ENCODE measurements at regions not wholly inside any gene's neighbourhood (a gene's known extent, or its start where the extent isn't known, plus 50 kb on each side); places are given as distances from the start of the nearest gene placed in this dataset.
"Not testable (repeated sequence)": the region's sequence is repeated elsewhere in the genome, so short reads cannot be mapped to it uniquely, and the experiment has no call there.

- peaks cover 8% of the 10 kb centered on the region for H3K4me1 ChIP-seq
- H3K36me3 ChIP-seq: no peaks in the 10 kb centered on the region
Observed at GRCh38 chr14:21913759-21914158, 240.1 kb upstream of the OR4E1 start.

GRCh38 chr14:21912367-21912766, 238.7 kb upstream of the OR4E1 start:
- no peaks in the 10 kb centered on the region for H3K27me3 ChIP-seq (ENCODE audit: low read depth)
- TF ChIP-seq CTCF (IDR thresholded peaks at IDR 0.05): no peak
- ATAC-seq (no peak), DNase-seq (no peak)
- no peaks in the 10 kb centered on the region for H3K9me3 ChIP-seq
- no peak overlapping the region for H3K27ac ChIP-seq
- peaks cover 8% of the 10 kb centered on the region for H3K4me1 ChIP-seq
- H3K36me3 ChIP-seq: no peaks in the 10 kb centered on the region
- H3K4me3 ChIP-seq: no peak overlapping the region
- intact Hi-C loops (cut with DNase I): no loop called here

More at GRCh38 chr14:21913759-21914158, 240.1 kb upstream of the OR4E1 start:
- Histone ChIP-seq H3K27ac (no peak overlapping the region), H3K4me3 (no peak overlapping the region), H3K27me3 (ENCODE audit: low read depth) (no peaks in the 10 kb centered on the region), H3K9me3 (no peaks in the 10 kb centered on the region)
- peak; percentile 47 for DNase-seq
- peak; percentile 59 to 72 for ATAC-seq
- intact Hi-C loops (cut with DNase I): no loop called here
- peak; percentile 46 for TF ChIP-seq CTCF (IDR thresholded peaks at IDR 0.05)

GRCh38 chr14:21911877-21912276, 238.3 kb upstream of the OR4E1 start:
- H3K4me3 ChIP-seq: no peak overlapping the region
- peaks cover 8% of the 10 kb centered on the region for H3K4me1 ChIP-seq
- DNase-seq (no peak), ATAC-seq (no peak)
- H3K27ac ChIP-seq: no peak overlapping the region
- no peak for TF ChIP-seq CTCF (IDR thresholded peaks at IDR 0.05)
- H3K9me3 ChIP-seq: no peaks in the 10 kb centered on the region
- H3K27me3 ChIP-seq (ENCODE audit: low read depth): no peaks in the 10 kb centered on the region
- H3K36me3 ChIP-seq: no peaks in the 10 kb centered on the region
- intact Hi-C loops (cut with DNase I): no loop called here

- Histone ChIP-seq H3K9me3 (no peaks in the 10 kb centered on the region), H3K4me1 (peaks cover 2% of the 10 kb centered on the region)
- no peak for ATAC-seq
Observed at GRCh38 chr14:21910260-21910659, 236.6 kb upstream of the OR4E1 start.

GRCh38 chr14:21902561-21903181, 229.1 kb upstream of the OR4E1 start:
- intact Hi-C loops (cut with DNase I): no loop called here
- Histone ChIP-seq H3K27me3 (ENCODE audit: low read depth) (no peaks in the 10 kb centered on the region), H3K36me3 (no peaks in the 10 kb centered on the region), H3K27ac (no peak overlapping the region), H3K4me1 (no peaks in the 10 kb centered on the region), H3K9me3 (no peaks in the 10 kb centered on the region), H3K4me3 (no peak overlapping the region)
- ATAC-seq (no peak), DNase-seq (no peak)
- no peak for TF ChIP-seq CTCF (IDR thresholded peaks at IDR 0.05)

More at GRCh38 chr14:21910260-21910659, 236.6 kb upstream of the OR4E1 start:
- H3K27ac ChIP-seq: no peak overlapping the region
- H3K4me3 ChIP-seq: no peak overlapping the region
- DNase-seq: no peak
- no peaks in the 10 kb centered on the region for H3K27me3 ChIP-seq (ENCODE audit: low read depth)
- H3K36me3 ChIP-seq: no peaks in the 10 kb centered on the region
- intact Hi-C loops (cut with DNase I): no loop called here
- no peak for TF ChIP-seq CTCF (IDR thresholded peaks at IDR 0.05)

GRCh38 chr14:21894898-21895194, 221.2 kb upstream of the OR4E1 start:
- H3K27me3 ChIP-seq (ENCODE audit: low read depth); H3K9me3 ChIP-seq; H3K4me3 ChIP-seq; intact Hi-C loops (cut with DNase I); H3K27ac ChIP-seq; H3K36me3 ChIP-seq; DNase-seq; H3K4me1 ChIP-seq; ATAC-seq: not testable (repeated sequence)
